ENCODE measurements at regions not wholly inside any gene's neighbourhood (a gene's known extent, or its start where the extent isn't known, plus 50 kb on each side); places are given as distances from the start of the nearest gene placed in this dataset.

GRCh38 chr10:118455181-118455695, 113.1 kb upstream of the FAM204A start:
- TF ChIP-seq POLR2A (IDR thresholded peaks at IDR 0.05) (no peak), CTCF (IDR thresholded peaks at IDR 0.05) (no peak)
- H3K27ac ChIP-seq: no peak overlapping the region
- intact Hi-C loops (cut with DNase I; ENCODE audit: low total_unique reads): no loop called here
- no peaks in the 10 kb centered on the region for H3K9me3 ChIP-seq
- H3K4me1 ChIP-seq: no peaks in the 10 kb centered on the region
- H3K27me3 ChIP-seq: no peaks in the 10 kb centered on the region
- 78 to 79% methylated on average over 6 of the region's 6 CpGs for WGBS, 2 donors
- H3K36me3 ChIP-seq (ENCODE audit: low read depth, missing control alignments): no peaks in the 10 kb centered on the region
- no peak for DNase-seq
- H3K4me3 ChIP-seq: no peak overlapping the region

GRCh38 chr10:118454211-118454610, 112.1 kb upstream of the FAM204A start:
- no peak for DNase-seq
- Histone ChIP-seq H3K9me3 (no peaks in the 10 kb centered on the region), H3K36me3 (ENCODE audit: low read depth, missing control alignments) (no peaks in the 10 kb centered on the region), H3K27ac (no peak overlapping the region), H3K4me3 (no peak overlapping the region), H3K27me3 (no peaks in the 10 kb centered on the region), H3K4me1 (no peaks in the 10 kb centered on the region)
- intact Hi-C loops (cut with DNase I; ENCODE audit: low total_unique reads): no loop called here
- 54 to 65% methylated on average over 2 of the region's 2 CpGs for WGBS, 2 donors
- TF ChIP-seq CTCF (IDR thresholded peaks at IDR 0.05) (no peak), POLR2A (IDR thresholded peaks at IDR 0.05) (no peak)

GRCh38 chr10:118452098-118452497, 110.0 kb upstream of the FAM204A start:
- no peak for DNase-seq
- intact Hi-C loops (cut with DNase I; ENCODE audit: low total_unique reads): no loop called here
- Histone ChIP-seq H3K9me3 (no peaks in the 10 kb centered on the region), H3K4me3 (no peak overlapping the region), H3K27me3 (no peaks in the 10 kb centered on the region), H3K27ac (no peak overlapping the region), H3K36me3 (ENCODE audit: low read depth, missing control alignments) (no peaks in the 10 kb centered on the region), H3K4me1 (no peaks in the 10 kb centered on the region)
- TF ChIP-seq CTCF (IDR thresholded peaks at IDR 0.05): no peak
- TF ChIP-seq POLR2A (IDR thresholded peaks at IDR 0.05): no peak

- no peaks in the 10 kb centered on the region for H3K27me3 ChIP-seq
- no peaks in the 10 kb centered on the region for H3K9me3 ChIP-seq
- H3K4me3 ChIP-seq: no peak overlapping the region
- 75 to 78% methylated on average over 9 of the region's 9 CpGs for WGBS, 2 donors
- TF ChIP-seq CTCF (IDR thresholded peaks at IDR 0.05): no peak
- no peak for TF ChIP-seq POLR2A (IDR thresholded peaks at IDR 0.05)
- H3K36me3 ChIP-seq (ENCODE audit: low read depth, missing control alignments): no peaks in the 10 kb centered on the region
- H3K4me1 ChIP-seq: no peaks in the 10 kb centered on the region
- DNase-seq: no peak
- intact Hi-C loops (cut with DNase I; ENCODE audit: low total_unique reads): no loop called here
- H3K27ac ChIP-seq: no peak overlapping the region
These were observed 107.4 kb upstream of the FAM204A start for GRCh38 chr10:118449521-118449920.

GRCh38 chr10:118448744-118449143, 106.6 kb upstream of the FAM204A start:
- Histone ChIP-seq H3K4me3 (no peak overlapping the region), H3K27ac (no peak overlapping the region), H3K27me3 (no peaks in the 10 kb centered on the region), H3K4me1 (no peaks in the 10 kb centered on the region), H3K36me3 (ENCODE audit: low read depth, missing control alignments) (no peaks in the 10 kb centered on the region), H3K9me3 (no peaks in the 10 kb centered on the region)
- DNase-seq: no peak
- TF ChIP-seq CTCF (IDR thresholded peaks at IDR 0.05) (no peak), POLR2A (IDR thresholded peaks at IDR 0.05) (no peak)
- intact Hi-C loops (cut with DNase I; ENCODE audit: low total_unique reads): no loop called here
- 76 to 79% methylated on average over 5 of the region's 5 CpGs for WGBS, 2 donors
